HG03066 (cell line): ENCODE measurements at regions not wholly inside any gene's neighbourhood (a gene's known extent, or its start where the extent isn't known, plus 50 kb on each side); places are given as distances from the start of the nearest gene placed in this dataset.

ENCODE experiments used
- ATAC-seq: cut with Tn5 transposase; IDR thresholded peaks from one replicate; pipeline ENCODE4 v1.9.1; 2021; ENCODE audit warnings: low read depth; ENCODE audit not compliant: unreplicated experiment

- ATAC-seq = no peak
Measured at GRCh38 chrX:139297638-139298037, 232.9 kb upstream of the F9 start.

- ATAC-seq = no peak
Measured at GRCh38 chrX:139293991-139294390, 236.5 kb upstream of the F9 start.

- ATAC-seq = no peak
Measured at GRCh38 chrX:139290310-139290709, 240.2 kb upstream of the F9 start.

- no peak for ATAC-seq
Measured at GRCh38 chrX:139287155-139287924, 243.2 kb upstream of the F9 start.

GRCh38 chrX:139286342-139286741 is 244.2 kb upstream of the F9 start:
- no peak for ATAC-seq

GRCh38 chrX:139267851-139268250 is 262.7 kb upstream of the F9 start:
- ATAC-seq = no peak

GRCh38 chrX:139246295-139246694 is 284.2 kb upstream of the F9 start:
- no peak for ATAC-seq

GRCh38 chrX:139237141-139237540 is 293.4 kb upstream of the F9 start:
- ATAC-seq = no peak

- ATAC-seq = no peak
Measured at GRCh38 chrX:139234898-139235297, 295.6 kb upstream of the F9 start.

- ATAC-seq = no peak
Measured at GRCh38 chrX:139224953-139225665, 305.4 kb upstream of the F9 start.

GRCh38 chrX:139222511-139223200 is 307.9 kb upstream of the F9 start:
- ATAC-seq = no peak

- no peak for ATAC-seq
Measured at GRCh38 chrX:139213241-139213709, 317.3 kb upstream of the F9 start.

GRCh38 chrX:139211568-139212182 is 318.9 kb upstream of the F9 start:
- no peak for ATAC-seq

- no peak for ATAC-seq
Measured at GRCh38 chrX:139209342-139209741, 321.2 kb upstream of the F9 start.

GRCh38 chrX:139207655-139208054 is 322.9 kb upstream of the F9 start:
- ATAC-seq = no peak

GRCh38 chrX:139206914-139207313 is 323.6 kb upstream of the F9 start:
- no peak for ATAC-seq

GRCh38 chrX:139204898-139205667 is 325.5 kb upstream of the F9 start:
- no peak for ATAC-seq

GRCh38 chrX:139204571-139204897 is 326.0 kb upstream of the F9 start:
- ATAC-seq = no peak

- no peak for ATAC-seq
Measured at GRCh38 chrX:139203651-139204570, 326.6 kb upstream of the F9 start.
